Ishikawa (cell line): ENCODE measurements at regions not wholly inside any gene's neighbourhood (a gene's known extent, or its start where the extent isn't known, plus 50 kb on each side); places are given as distances from the start of the nearest gene placed in this dataset.

Experiments
- CEBPB ChIP-seq: IDR thresholded peaks from 2 replicates; pipeline ENCODE4 v1.6.1; 2012
- CREB1 ChIP-seq: IDR thresholded peaks from 2 replicates; pipeline ENCODE4 v1.6.1; 2012; ENCODE audit warnings: low read depth
- EGR1 ChIP-seq: IDR thresholded peaks from 2 replicates; pipeline ENCODE4 v1.6.1; 2012
- EP300 ChIP-seq: IDR thresholded peaks from 2 replicates; pipeline ENCODE4 v1.6.1; 2012; ENCODE audit warnings: borderline replicate concordance
- FOXM1 ChIP-seq: IDR thresholded peaks from 2 replicates; pipeline ENCODE4 v1.6.1; 2012; ENCODE audit warnings: low read depth, borderline replicate concordance
- MAX ChIP-seq: IDR thresholded peaks from 2 replicates; pipeline ENCODE4 v1.6.1; 2012
- NFIC ChIP-seq: IDR thresholded peaks from 2 replicates; pipeline ENCODE4 v1.6.1; 2012
- RAD21 ChIP-seq: IDR thresholded peaks from 2 replicates; pipeline ENCODE4 v1.6.1; 2012; ENCODE audit warnings: low read depth
- REST ChIP-seq: IDR thresholded peaks from 2 replicates; pipeline ENCODE4 v1.6.1; 2012; ENCODE audit warnings: low read depth, mild to moderate bottlenecking
- TAF1 ChIP-seq: IDR thresholded peaks from 2 replicates; pipeline ENCODE4 v1.6.1; 2012; ENCODE audit warnings: low read depth, mild to moderate bottlenecking
- TCF12 ChIP-seq: IDR thresholded peaks from 2 replicates; pipeline ENCODE4 v1.6.1; 2012; ENCODE audit warnings: low read depth
- TEAD4 ChIP-seq: IDR thresholded peaks from 2 replicates; pipeline ENCODE4 v1.6.1; 2012
- USF1 ChIP-seq: IDR thresholded peaks from 2 replicates; pipeline ENCODE4 v1.6.1; 2012
- YY1 ChIP-seq: IDR thresholded peaks from 2 replicates; pipeline ENCODE4 v1.6.1; 2012; ENCODE audit warnings: low read depth
- ZBTB7A ChIP-seq: IDR thresholded peaks from 2 replicates; pipeline ENCODE4 v1.6.1; 2012; ENCODE audit warnings: low read depth

GRCh38 chr12:92623386-92623785 lies 79.4 kb upstream of the PLEKHG7 start:
- TF ChIP-seq TCF12 (no peak), USF1 (no peak), MAX (no peak), FOXM1 (no peak), CEBPB (no peak), RAD21 (no peak), TEAD4 (no peak), NFIC (no peak), ZBTB7A (no peak), CREB1 (no peak), EGR1 (no peak), YY1 (no peak), EP300 (no peak), TAF1 (no peak)

- TF ChIP-seq CREB1 (no peak), ZBTB7A (no peak), MAX (no peak), USF1 (no peak), EP300 (no peak), EGR1 (no peak), TCF12 (no peak), REST (no peak), CEBPB (no peak), NFIC (no peak), TAF1 (no peak)
Measured at GRCh38 chr12:92621833-92622232, 81.0 kb upstream of the PLEKHG7 start.

- TF ChIP-seq EP300: no peak
- no peak for TF ChIP-seq TEAD4
- TF ChIP-seq USF1: no peak
- TF ChIP-seq YY1: no peak
- TF ChIP-seq TAF1: no peak
- no peak for TF ChIP-seq TCF12
- TF ChIP-seq RAD21: no peak
- TF ChIP-seq EGR1: no peak
- TF ChIP-seq ZBTB7A: no peak
- TF ChIP-seq REST: no peak
- no peak for TF ChIP-seq MAX
- TF ChIP-seq FOXM1: no peak
- TF ChIP-seq CEBPB: no peak
- TF ChIP-seq CREB1: no peak
- no peak for TF ChIP-seq NFIC
Measured at GRCh38 chr12:92621312-92621711, 81.5 kb upstream of the PLEKHG7 start.

GRCh38 chr12:92619730-92620684 lies 82.8 kb upstream of the PLEKHG7 start:
- TF ChIP-seq MAX (no peak), REST (no peak), TAF1 (no peak), CEBPB (no peak), TEAD4 (no peak), YY1 (no peak), RAD21 (no peak), ZBTB7A (no peak), FOXM1 (no peak), EGR1 (no peak), EP300 (no peak), CREB1 (no peak), USF1 (no peak), TCF12 (no peak)
